Activated CD4-positive, alpha-beta T cell treated with anti-CD3 and anti-CD28 coated beads, Interleukin-2, amount 50 U/mL, for 4 hours (primary cell): ENCODE measurements at regions not wholly inside any gene's neighbourhood (a gene's known extent, or its start where the extent isn't known, plus 50 kb on each side); places are given as distances from the start of the nearest gene placed in this dataset.

Experiments used
- DNase-seq, 2 experiments: peaks; one replicate each; pipeline ENCODE4 v3.0.0-alpha.2; 2020

GRCh38 chr5:52690236-52690768 is 97.4 kb upstream of the ITGA1 start:
- no peak for DNase-seq

- no peak for DNase-seq
These were observed 95.7 kb upstream of the ITGA1 start for GRCh38 chr5:52692039-52692438.

- DNase-seq: no peak
These were observed 95.1 kb upstream of the ITGA1 start for GRCh38 chr5:52692606-52693005.

- DNase-seq: peak in 1 of 2 experiments; percentile 8
These were observed 94.4 kb upstream of the ITGA1 start for GRCh38 chr5:52693280-52693679.

GRCh38 chr5:52693836-52694235 is 93.9 kb upstream of the ITGA1 start:
- DNase-seq: no peak

- no peak for DNase-seq
These were observed 93.1 kb upstream of the ITGA1 start for GRCh38 chr5:52694648-52695047.

- no peak for DNase-seq
These were observed 84.8 kb upstream of the ITGA1 start for GRCh38 chr5:52702877-52703276.

GRCh38 chr5:52703321-52703720 is 84.4 kb upstream of the ITGA1 start:
- DNase-seq: no peak

GRCh38 chr5:52705720-52706119 is 82.0 kb upstream of the ITGA1 start:
- DNase-seq: no peak

- no peak for DNase-seq
These were observed 80.9 kb upstream of the ITGA1 start for GRCh38 chr5:52706775-52707174.

- DNase-seq: no peak
These were observed 80.1 kb upstream of the ITGA1 start for GRCh38 chr5:52707616-52708015.

GRCh38 chr5:52708463-52708862 is 79.3 kb upstream of the ITGA1 start:
- no peak for DNase-seq

GRCh38 chr5:52709167-52709925 is 78.4 kb upstream of the ITGA1 start:
- no peak for DNase-seq

- DNase-seq: no peak
These were observed 77.3 kb upstream of the ITGA1 start for GRCh38 chr5:52710310-52710971.

- no peak for DNase-seq
These were observed 76.6 kb upstream of the ITGA1 start for GRCh38 chr5:52710972-52711596.

- no peak for DNase-seq
These were observed 75.4 kb upstream of the ITGA1 start for GRCh38 chr5:52712354-52712753.

- peak; percentile 35 to 36 for DNase-seq
These were observed 62.5 kb upstream of the ITGA1 start for GRCh38 chr5:52725065-52725746.

- no peak for DNase-seq
These were observed 61.9 kb upstream of the ITGA1 start for GRCh38 chr5:52725808-52726207.

- DNase-seq: no peak
These were observed 60.7 kb upstream of the ITGA1 start for GRCh38 chr5:52727020-52727419.

- no peak for DNase-seq
These were observed 60.1 kb upstream of the ITGA1 start for GRCh38 chr5:52727576-52727975.

GRCh38 chr5:52728224-52728623 is 59.5 kb upstream of the ITGA1 start:
- no peak for DNase-seq

- DNase-seq: no peak
These were observed 59.0 kb upstream of the ITGA1 start for GRCh38 chr5:52728686-52729085.
